NCI-H1417 treated with DMSO at 0.1 percent for 48 hours (cell line): ENCODE measurements at regions not wholly inside any gene's neighbourhood (a gene's known extent, or its start where the extent isn't known, plus 50 kb on each side); places are given as distances from the start of the nearest gene placed in this dataset.
"Not testable (repeated sequence)": the region's sequence is repeated elsewhere in the genome, so short reads cannot be mapped to it uniquely, and the experiment has no call there.

Experiments used
- DNase-seq: peaks from one replicate; lab custom pipeline; 2025; lab: John Stamatoyannopoulos, UW

GRCh38 chr13:62110079-62110478 lies 694.4 kb upstream of the PCDH20 start:
- DNase-seq = no peak

DNA sequence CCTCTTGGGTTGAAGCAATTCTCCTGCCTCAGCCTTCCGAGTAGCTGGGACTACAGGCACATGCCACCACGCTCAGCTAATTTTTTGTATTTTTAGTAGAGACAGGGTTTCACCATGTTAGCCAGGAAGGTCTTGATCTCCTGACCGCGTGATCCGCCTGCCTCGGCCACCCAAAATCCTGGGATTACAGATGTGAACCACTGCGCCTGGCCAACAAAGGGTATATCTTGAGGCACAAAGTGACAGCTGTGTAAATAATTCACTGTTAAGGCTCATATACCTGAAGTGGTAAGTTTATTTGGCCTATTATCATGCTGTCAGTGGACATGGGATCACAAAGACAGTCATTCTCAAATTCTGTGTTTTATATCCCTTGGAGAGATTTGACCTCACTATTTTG lies 688.5 kb upstream of the PCDH20 start:
- not testable (repeated sequence) for DNase-seq

GRCh38 chr13:62096652-62097051 lies 681.0 kb upstream of the PCDH20 start:
- no peak for DNase-seq

- DNase-seq = no peak
These were observed 679.3 kb upstream of the PCDH20 start for GRCh38 chr13:62094932-62095331.

DNA sequence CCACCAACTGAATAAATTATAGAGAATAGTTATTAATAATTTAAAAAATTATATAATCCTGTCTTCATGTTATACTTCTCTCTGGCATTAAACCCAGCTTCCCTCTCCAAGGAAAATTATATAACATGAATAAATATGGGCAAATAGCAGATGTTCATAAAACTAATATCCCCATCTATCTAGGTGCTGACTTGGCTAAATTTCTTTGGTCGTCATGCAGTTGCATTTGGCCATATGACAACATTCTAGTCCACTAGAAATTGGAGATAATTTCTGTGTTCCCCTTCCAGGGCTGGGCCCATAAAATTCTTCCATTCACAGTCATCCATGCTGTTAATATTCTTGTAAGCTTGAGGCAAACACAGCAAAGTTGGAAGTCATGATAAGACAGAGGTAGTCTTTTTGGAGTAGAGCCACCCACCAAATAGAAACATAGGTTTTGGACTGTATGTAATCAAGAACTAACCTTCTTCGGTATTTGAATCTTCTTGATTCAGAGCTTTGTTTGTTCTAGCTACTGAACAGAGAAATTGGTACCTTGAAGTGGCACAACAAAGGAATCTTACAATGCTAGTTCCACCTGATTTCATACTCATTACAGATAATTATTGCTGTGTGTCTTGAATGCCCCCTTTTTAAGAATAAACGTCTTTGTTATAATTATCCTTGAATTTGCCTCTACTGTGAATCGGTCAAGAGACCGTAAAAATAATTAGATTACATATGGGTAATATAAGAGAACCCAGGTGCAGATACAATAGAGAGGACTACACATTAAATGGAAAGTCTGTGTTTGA lies 678.5 kb upstream of the PCDH20 start:
- DNase-seq = peak; percentile 96

DNA sequence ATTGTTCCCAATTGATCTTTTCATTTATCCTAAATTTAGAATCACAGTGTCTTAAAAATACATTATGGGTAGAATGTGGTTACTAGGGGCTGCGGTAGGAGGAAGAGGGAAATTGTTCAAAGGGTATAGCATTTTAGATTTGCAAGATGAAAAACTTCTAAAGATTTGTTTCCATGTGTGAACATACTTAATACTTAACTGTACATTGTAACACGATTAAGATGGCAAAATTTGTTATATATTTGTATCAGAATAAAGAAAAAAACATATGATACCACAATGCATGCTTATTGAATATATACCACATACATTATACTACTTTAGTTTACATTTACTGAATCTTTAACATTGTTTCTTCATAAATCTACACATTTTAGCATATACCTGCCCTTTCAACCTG lies 677.3 kb upstream of the PCDH20 start:
- DNase-seq = no peak

DNA sequence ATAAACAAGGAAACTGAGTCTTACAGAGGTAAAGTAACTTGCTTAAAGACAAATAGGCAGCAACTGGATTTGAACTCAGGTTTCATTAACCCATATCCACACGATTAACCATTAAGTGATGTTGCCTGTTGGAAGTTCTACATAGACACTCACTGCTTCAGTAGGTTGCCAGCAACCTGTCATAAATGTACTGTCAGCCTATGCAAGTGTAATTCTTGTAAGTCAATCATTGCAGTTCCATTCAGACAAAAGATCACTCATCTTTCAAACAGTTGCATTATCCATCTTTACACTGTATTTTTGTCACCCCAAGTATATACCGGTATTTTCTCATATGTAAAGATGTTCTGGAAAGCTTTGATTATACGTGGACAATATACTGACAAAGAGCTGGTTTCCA lies 676.9 kb upstream of the PCDH20 start:
- DNase-seq = no peak

DNA sequence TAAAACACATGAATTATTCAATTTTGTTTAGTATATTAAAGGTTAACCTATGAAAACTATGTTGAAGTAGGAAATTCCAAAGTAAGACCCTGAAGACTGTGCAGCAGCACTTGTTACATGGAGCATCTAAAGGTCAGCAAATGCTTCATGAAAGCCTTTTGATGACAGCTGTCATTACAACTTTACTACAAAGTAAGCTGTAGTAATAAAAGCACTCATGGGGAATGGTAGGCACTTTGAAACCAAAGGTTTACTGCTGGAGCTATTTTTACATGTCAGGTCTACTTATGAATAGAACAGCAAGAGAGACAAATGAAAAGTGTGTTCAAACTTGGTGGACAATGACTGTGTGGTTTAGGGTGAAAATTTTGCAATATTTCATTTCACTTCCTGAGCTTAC lies 672.5 kb upstream of the PCDH20 start:
- no peak for DNase-seq

- no peak for DNase-seq
These were observed 671.5 kb upstream of the PCDH20 start for GRCh38 chr13:62087124-62087523.

DNA sequence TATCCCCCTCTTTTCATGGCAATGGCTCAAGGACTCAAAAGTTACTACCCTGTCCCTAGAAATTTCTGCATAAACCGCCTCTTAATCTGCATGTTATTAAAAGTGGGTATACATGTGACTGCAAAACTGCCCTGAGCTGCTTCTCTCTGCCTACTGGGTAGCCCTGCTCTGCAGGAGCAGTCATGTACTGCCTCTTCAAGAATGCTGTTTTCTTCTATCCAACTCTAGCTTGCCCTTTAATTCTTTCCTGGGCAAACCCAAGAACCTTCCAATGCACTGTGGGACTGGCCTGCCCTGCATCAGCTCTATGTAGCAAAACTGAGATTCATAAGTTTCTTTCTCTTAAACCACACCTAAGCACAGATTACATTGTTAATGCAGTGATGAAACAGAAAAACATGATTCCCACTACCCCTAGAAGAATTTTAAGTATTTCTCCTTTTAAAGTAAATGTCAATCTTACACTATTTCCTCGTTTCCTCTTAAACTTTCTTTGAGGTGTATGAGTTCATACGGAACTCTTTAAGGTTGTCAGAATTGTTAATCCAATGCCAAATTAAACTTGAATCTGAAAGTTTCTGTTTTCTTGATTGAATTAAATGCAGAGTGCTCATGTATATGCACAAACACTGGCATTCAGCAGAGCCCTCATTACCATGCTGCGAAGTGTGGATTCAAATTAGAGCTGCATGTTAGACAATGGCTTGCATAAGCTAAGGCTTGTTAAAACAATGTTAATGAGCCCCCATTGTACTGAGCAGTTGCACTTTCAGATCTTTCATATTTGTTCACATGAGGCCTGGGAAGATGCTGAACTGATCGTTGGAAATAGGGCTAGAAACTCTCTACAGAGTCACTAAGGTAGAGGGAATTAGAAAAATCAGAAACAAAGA lies 669.9 kb upstream of the PCDH20 start:
- DNase-seq = no peak

DNA sequence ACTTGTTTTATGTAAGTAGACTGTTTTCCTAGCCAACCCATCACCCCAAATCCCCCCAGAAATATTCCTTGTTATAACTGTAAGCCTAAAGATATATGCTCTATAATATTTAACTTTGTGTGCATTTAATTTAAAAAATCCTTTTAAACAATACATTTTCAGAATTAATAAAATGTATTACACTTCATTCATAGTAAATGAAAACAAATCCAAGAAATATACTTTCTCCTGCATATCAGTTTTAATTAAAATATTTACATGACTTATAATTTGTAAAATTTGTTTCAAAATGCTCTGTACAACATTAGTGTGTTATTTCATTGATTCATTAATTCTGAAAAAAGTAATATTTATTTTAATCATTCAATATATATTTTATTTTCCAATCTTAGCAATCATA lies 669.1 kb upstream of the PCDH20 start:
- DNase-seq = no peak

GRCh38 chr13:62067821-62068220 lies 652.2 kb upstream of the PCDH20 start:
- no peak for DNase-seq

- DNase-seq = no peak
These were observed 649.4 kb upstream of the PCDH20 start for GRCh38 chr13:62065016-62065415.

DNA sequence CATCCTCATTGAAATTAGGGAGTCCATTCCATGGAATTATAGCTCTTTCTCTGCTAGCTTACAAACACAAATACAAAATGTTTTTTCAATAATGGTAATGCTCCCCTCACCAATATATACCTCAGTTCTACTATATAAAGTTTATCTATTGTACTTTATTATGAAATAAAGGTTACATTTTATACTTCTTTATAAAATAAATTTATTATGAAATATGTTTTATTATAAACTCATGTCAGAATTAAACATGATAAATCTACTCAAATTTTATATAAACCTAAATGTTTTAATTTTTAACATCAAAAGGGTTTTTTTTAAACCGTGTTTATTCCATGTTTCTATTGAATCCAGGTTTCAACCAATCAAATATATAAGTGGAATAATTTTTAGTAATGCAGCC lies 646.1 kb upstream of the PCDH20 start:
- no peak for DNase-seq

GRCh38 chr13:62060570-62060969 lies 644.9 kb upstream of the PCDH20 start:
- DNase-seq = no peak

DNA sequence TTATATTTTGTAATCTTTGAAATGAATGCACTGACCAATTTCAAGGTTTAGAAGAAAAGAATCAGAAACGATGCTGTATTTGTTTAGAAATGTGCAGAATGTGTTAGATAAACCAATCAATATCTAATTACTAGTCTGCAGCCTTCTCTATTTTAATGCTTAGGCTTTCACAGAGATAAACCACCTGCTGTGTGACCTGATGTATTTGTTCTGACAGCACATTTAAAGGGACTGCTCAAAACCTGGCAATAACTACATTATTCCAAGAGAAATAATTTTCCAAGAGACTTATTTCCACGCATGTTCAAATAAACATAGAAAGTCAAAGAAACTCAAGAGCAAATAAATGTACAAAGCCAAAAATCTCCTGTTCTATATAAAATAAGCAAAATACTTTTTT lies 641.6 kb upstream of the PCDH20 start:
- DNase-seq = no peak

DNA sequence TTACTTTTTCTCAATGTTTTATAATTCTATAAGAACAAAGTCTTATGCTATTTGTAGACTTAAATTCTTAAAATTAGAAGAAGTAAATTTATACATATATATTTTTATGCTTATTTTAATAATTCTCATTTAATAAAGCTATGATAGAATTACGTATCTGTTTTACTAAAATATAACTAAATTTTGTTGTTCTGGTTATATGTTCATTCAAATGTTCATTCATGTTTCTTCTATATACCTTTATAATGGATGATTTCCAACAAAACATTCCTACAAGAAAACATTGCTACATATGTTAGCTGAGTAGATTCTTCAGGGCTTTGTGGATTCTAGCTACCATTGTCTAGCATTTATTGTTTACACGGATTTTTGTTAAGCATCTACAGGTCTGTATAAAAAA lies 634.3 kb upstream of the PCDH20 start:
- no peak for DNase-seq

- DNase-seq = no peak
These were observed 630.9 kb upstream of the PCDH20 start for GRCh38 chr13:62046512-62046911.

DNA sequence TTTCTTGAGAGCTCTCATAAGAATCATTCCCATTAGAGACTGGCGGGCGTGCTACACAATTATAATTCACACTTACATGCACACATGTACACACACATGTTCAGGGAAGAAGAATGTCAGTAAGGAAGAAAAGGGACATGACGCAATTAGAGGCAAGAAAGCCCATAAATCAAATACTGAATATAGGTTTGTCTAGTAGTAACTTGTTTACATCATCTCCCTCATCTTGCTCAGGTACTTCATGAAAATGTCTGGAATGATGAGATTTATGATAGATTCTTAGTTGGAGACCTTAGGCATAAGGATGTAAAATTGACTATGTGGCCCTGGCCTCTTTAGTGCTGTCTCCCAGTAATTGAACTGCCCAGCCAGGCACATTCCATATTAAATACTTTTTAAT lies 628.0 kb upstream of the PCDH20 start:
- DNase-seq = no peak

DNA sequence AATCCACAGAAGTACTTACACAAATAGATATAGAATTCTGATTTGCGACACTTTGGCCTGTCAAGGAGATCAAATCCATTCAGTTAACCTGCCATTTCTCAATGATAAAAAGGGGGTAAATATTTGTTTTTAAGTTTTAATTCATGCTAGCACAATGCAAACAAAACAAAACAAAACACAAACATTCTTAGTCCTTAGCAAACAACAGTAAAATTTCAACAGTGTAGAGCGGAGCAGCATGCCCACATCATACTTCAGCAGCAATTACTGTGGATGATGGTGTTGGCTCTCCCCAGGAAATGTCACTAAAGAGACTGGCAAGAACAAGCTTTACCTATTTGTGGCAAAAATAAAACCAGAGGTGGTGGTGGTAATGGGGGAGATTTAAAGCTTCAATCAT lies 625.2 kb upstream of the PCDH20 start:
- DNase-seq = peak; percentile 51

DNA sequence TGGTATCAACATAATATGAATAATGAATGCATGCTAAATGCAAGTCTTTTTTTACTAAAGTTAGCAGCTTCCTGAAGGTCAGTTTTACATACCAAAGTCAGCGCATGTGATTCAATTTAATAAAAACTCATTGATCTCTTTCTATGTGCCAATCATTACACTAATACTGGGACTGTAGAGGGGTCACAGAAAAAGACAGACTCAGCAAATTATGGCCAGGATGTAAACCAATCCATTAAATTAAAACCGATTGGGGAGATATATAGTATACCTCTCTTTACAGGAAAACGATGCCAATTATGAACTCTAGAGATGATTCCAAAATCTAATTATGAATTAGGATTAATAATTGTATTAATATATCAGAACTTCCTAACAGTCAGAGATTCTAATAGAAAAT lies 624.4 kb upstream of the PCDH20 start:
- no peak for DNase-seq

DNA sequence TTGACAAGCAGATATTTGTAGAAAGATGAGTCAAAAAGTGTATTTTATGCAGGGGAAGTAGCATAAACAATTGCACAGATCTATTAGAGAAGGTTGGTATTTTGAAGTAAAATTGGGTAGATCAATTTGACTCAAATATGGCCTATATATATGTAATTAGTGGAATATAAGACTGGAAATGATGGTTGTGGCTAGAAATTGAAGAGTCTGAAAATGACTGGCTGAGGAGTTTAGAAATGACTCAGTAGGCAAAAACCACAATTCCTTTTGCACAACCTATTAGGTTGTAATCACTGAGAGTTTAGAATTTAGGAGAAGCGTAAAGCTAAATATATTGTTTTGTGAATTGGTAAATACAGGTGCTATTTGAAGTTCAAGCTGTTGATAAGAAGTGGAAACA lies 622.6 kb upstream of the PCDH20 start:
- DNase-seq = no peak

GRCh38 chr13:62035981-62036380 lies 620.3 kb upstream of the PCDH20 start:
- peak; percentile 99 for DNase-seq
